Transverse colon (tissue), 4 donors: ENCODE measurements at regions not wholly inside any gene's neighbourhood (a gene's known extent, or its start where the extent isn't known, plus 50 kb on each side); places are given as distances from the start of the nearest gene placed in this dataset.

Experiments used
- DNase-seq: peaks from one replicate; pipeline ENCODE4 v3.0.0-alpha.2; 2019
- H3K27ac ChIP-seq, 4 donors: fragments of 200-600 bp; sonication (generic); 2 replicates each; pipeline ENCODE4 v1.5.1; 2016 to 2018; ENCODE audit warnings: inconsistent platforms in 4 of 4
- H3K27me3 ChIP-seq: fragments of 200-600 bp; sonication (generic); 2 replicates; pipeline ENCODE4 v1.5.1; 2017; ENCODE audit warnings: inconsistent platforms
- H3K36me3 ChIP-seq, 4 donors: fragments of 200-600 bp; sonication (generic); 2 replicates each; pipeline ENCODE4 v1.5.1; 2017 to 2019; ENCODE audit warnings: inconsistent platforms in 4 of 4
- H3K4me1 ChIP-seq, 4 donors: fragments of 200-600 bp; sonication (generic); 2 replicates each; pipeline ENCODE4 v1.5.1; 2017 to 2020; ENCODE audit warnings: inconsistent platforms in 4 of 4
- H3K4me3 ChIP-seq, 4 donors: fragments of 200-600 bp; sonication (generic); 1 replicate in 1 of 4; 2 replicates in 3 of 4; pipeline versions ENCODE4 v1.5.1 to v1.6.1; 2017 to 2019; ENCODE audit warnings: inconsistent platforms in 4 of 4
- H3K9me3 ChIP-seq, 2 donors: fragments of 200-600 bp; sonication (generic); 2 replicates each; pipeline ENCODE4 v1.5.1; 2017 to 2019; ENCODE audit warnings: inconsistent platforms in 2 of 2
- CTCF ChIP-seq, 5 experiments: fragments of 200-600 bp in 3 of 5; fragments of 450-650 bp in 2 of 5; sonication (generic) in 3 of 5; IDR thresholded peaks; 1 replicate in 2 of 5; 2 replicates in 3 of 5; pipeline ENCODE4 v1.5.1; 2016 to 2017; ENCODE audit warnings: antibody characterized with exemption in 5 of 5, inconsistent platforms in 3 of 5, mild to moderate bottlenecking in 2 of 5, moderate library complexity in 1 of 5
- EP300 ChIP-seq: sonication (generic); formaldehyde crosslinking; IDR thresholded peaks from one replicate; pipeline ENCODE4 v1.6.1; 2017; ENCODE audit warnings: antibody characterized with exemption, low read depth
- POLR2A ChIP-seq: fragments of 450-650 bp; IDR thresholded peaks from one replicate; pipeline ENCODE4 v1.6.1; 2016; ENCODE audit warnings: antibody characterized with exemption, mild to moderate bottlenecking, moderate library complexity
- POLR2AphosphoS5 ChIP-seq, 3 donors: sonication (generic); formaldehyde crosslinking; IDR thresholded peaks; one replicate each; pipeline ENCODE4 v1.6.1; 2016; ENCODE audit warnings: antibody characterized with exemption in 3 of 3
- WGBS, 2 donors: methylation state at CpG; one replicate each; pipeline ENCODE4 v1.1.5; 2018; ENCODE audit warnings: low coverage in 1 of 2; 5-methylcytosine and 5-hydroxymethylcytosine counted together
- in situ Hi-C, 4 donors: fragments of 200-750 bp; cut with MboI; loops; one replicate each; pipeline versions ENCODE4 v1.15.0 to v1.15.1; 2017; ENCODE audit warnings: low sequenced_read_pairs in 3 of 4, low pct_ligation_motif_present in 1 of 4, low pct_unique_long_range_greater_than_20kb in 1 of 4
- intact Hi-C: fragments of 100-400 bp; cut with DNase I; formaldehyde crosslinking; loops from one replicate; pipeline ENCODE4 v1.15.1; 2023; ENCODE audit warnings: low total_unique reads

- intact Hi-C loops: no loop called here
- no peak for DNase-seq
- Histone ChIP-seq H3K36me3 (no peaks in the 10 kb centered on the region), H3K4me3 (no peak overlapping the region), H3K4me1 (no peaks in the 10 kb centered on the region), H3K9me3 (no peaks in the 10 kb centered on the region), H3K27me3 (no peaks in the 10 kb centered on the region), H3K27ac (no peak overlapping the region)
- TF ChIP-seq CTCF (IDR thresholded peaks at IDR 0.05) (no peak), EP300 (no peak), POLR2A (no peak), POLR2AphosphoS5 (IDR thresholded peaks at IDR 0.05) (no peak)
- in situ Hi-C loops: no loop called here
- 55 to 75% methylated on average over 2 of the region's 2 CpGs for WGBS, 2 donors
Observed at GRCh38 chr13:104297075-104297474, 1230.9 kb upstream of the SLC10A2 start.

- Histone ChIP-seq H3K36me3 (no peaks in the 10 kb centered on the region), H3K9me3 (no peaks in the 10 kb centered on the region), H3K4me1 (no peaks in the 10 kb centered on the region), H3K27ac (no peak overlapping the region), H3K27me3 (no peaks in the 10 kb centered on the region), H3K4me3 (no peak overlapping the region)
- no peak for DNase-seq
- intact Hi-C loops: no loop called here
- TF ChIP-seq CTCF (IDR thresholded peaks at IDR 0.05) (no peak), POLR2A (no peak), EP300 (no peak), POLR2AphosphoS5 (IDR thresholded peaks at IDR 0.05) (no peak)
- in situ Hi-C loops: no loop called here
- 60 to 86% methylated on average over 1 of the region's 1 CpG for WGBS, 2 donors
Observed at GRCh38 chr13:104296286-104296685, 1230.1 kb upstream of the SLC10A2 start.

DNA sequence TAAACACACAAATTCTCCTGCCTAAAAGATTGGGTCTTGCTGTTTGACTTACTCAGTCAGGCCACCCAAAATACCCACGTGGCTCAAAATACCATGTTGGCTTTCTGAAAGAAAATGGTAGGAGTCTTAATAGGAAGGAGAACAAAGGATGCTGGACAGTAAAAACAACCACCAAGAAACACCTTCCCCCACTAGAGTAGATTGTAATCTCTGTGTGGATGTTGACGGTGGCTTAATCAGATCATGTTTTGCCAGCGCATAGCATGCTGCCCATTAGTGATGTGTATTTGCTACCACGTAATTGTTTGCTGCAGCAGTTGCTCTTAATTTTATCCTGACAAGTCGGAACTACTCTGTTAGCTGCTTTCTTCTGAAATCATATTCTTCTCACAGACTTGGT lies 1229.3 kb upstream of the SLC10A2 start:
- Histone ChIP-seq H3K4me3 (no peak overlapping the region), H3K36me3 (no peaks in the 10 kb centered on the region), H3K27me3 (no peaks in the 10 kb centered on the region), H3K4me1 (no peaks in the 10 kb centered on the region), H3K27ac (no peak overlapping the region), H3K9me3 (no peaks in the 10 kb centered on the region)
- intact Hi-C loops (no loop called here), in situ Hi-C loops (no loop called here)
- 50 to 73% methylated on average over 1 to 5 of the region's 5 CpGs for WGBS, 2 donors
- TF ChIP-seq CTCF (IDR thresholded peaks at IDR 0.05) (no peak), POLR2A (no peak), POLR2AphosphoS5 (IDR thresholded peaks at IDR 0.05) (no peak), EP300 (no peak)
- no peak for DNase-seq

DNA sequence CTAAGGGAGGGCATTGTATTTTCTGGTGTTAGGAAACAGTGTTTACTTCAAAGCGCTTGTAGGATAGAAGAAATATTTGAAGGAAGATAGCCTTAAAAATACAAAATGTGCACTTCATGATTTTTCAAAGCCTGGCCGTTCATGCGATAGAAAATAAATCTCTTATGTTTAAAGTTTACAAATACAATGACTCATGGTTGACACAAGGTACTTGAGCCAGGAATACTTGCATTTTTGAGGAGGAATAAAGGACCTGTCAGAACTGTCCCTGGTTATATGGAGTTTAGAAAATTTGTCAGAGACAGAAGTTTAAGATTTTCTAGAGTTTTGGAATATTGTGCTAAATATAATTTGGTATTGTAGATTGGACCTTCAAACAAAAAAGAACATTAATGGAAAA lies 1223.2 kb upstream of the SLC10A2 start:
- DNase-seq: no peak
- in situ Hi-C loops: no loop called here
- Histone ChIP-seq H3K4me3 (no peak overlapping the region), H3K9me3 (no peaks in the 10 kb centered on the region), H3K27ac (no peak overlapping the region), H3K4me1 (no peaks in the 10 kb centered on the region), H3K27me3 (no peaks in the 10 kb centered on the region), H3K36me3 (no peaks in the 10 kb centered on the region)
- TF ChIP-seq CTCF (IDR thresholded peaks at IDR 0.05): no peak
- 60 to 64% methylated on average over 3 of the region's 3 CpGs for WGBS, 2 donors
- intact Hi-C loops: no loop called here
